Fibroblast of the aortic adventitia (primary cell): ENCODE measurements at regions not wholly inside any gene's neighbourhood (a gene's known extent, or its start where the extent isn't known, plus 50 kb on each side); places are given as distances from the start of the nearest gene placed in this dataset.

Experiments used
- DNase-seq: peaks from one replicate; pipeline ENCODE4 v3.0.0-alpha.2; 2010; ENCODE audit warnings: low read depth
- H3K4me3 ChIP-seq: 2 replicates; pipeline ENCODE4 v1.5.1; 2011; ENCODE audit warnings: low read depth, mild to moderate bottlenecking, control low read depth, low read length, moderate library complexity
- CTCF ChIP-seq: IDR thresholded peaks from 2 replicates; pipeline ENCODE4 v1.5.1; 2011; ENCODE audit warnings: mild to moderate bottlenecking, low read length, control low read depth, inconsistent platforms; ENCODE audit not compliant: insufficient read depth

GRCh38 chr17:34832376-34832775 lies 128.9 kb downstream of the CCT6B start:
- no peak for TF ChIP-seq CTCF

GRCh38 chr17:34827008-34827407 lies 134.3 kb downstream of the CCT6B start:
- no peak for DNase-seq
- no peak overlapping the region for H3K4me3 ChIP-seq
- no peak for TF ChIP-seq CTCF

More at GRCh38 chr17:34832376-34832775, 128.9 kb downstream of the CCT6B start:
- no peak for DNase-seq
- H3K4me3 ChIP-seq, result no peak overlapping the region

GRCh38 chr17:34826332-34826731 lies 134.9 kb downstream of the CCT6B start:
- DNase-seq, result no peak
- TF ChIP-seq CTCF, result no peak
- H3K4me3 ChIP-seq, result no peak overlapping the region

- no peak for TF ChIP-seq CTCF
- no peak for DNase-seq
- H3K4me3 ChIP-seq, result no peak overlapping the region
Observed at GRCh38 chr17:34825884-34826283, 135.4 kb downstream of the CCT6B start.

- DNase-seq, result no peak
- no peak for TF ChIP-seq CTCF
Observed at GRCh38 chr17:34825102-34825501, 136.2 kb downstream of the CCT6B start.

GRCh38 chr17:34823023-34823422 lies 138.2 kb downstream of the CCT6B start:
- no peak overlapping the region for H3K4me3 ChIP-seq
- TF ChIP-seq CTCF, result no peak
- DNase-seq, result no peak

More at GRCh38 chr17:34825102-34825501, 136.2 kb downstream of the CCT6B start:
- no peak overlapping the region for H3K4me3 ChIP-seq

- no peak for TF ChIP-seq CTCF
- no peak overlapping the region for H3K4me3 ChIP-seq
- DNase-seq, result no peak
Observed at GRCh38 chr17:34822007-34822739, 139.1 kb downstream of the CCT6B start.
